GM11168 (cell line): ENCODE measurements at regions not wholly inside any gene's neighbourhood (a gene's known extent, or its start where the extent isn't known, plus 50 kb on each side); places are given as distances from the start of the nearest gene placed in this dataset.
"Not testable (repeated sequence)": the region's sequence is repeated elsewhere in the genome, so short reads cannot be mapped to it uniquely, and the experiment has no call there.

Source experiments
- in situ Hi-C: fragments of 300-500 bp; cut with MboI; formaldehyde crosslinking; loops from one replicate; pipeline ENCODE4 v1.12.0; 2022; ENCODE audit warnings: low sequenced_read_pairs; ENCODE audit not compliant: unreplicated experiment

- in situ Hi-C loops, result no loop called here
Observed at GRCh38 chr2:95760806-95761525, 169.2 kb downstream of the TRIM43 start.

- in situ Hi-C loops, result no loop called here
Observed at GRCh38 chr2:95761556-95761955, 169.8 kb downstream of the TRIM43 start.

GRCh38 chr2:95762023-95763021 is 170.5 kb downstream of the TRIM43 start:
- in situ Hi-C loops, result not testable (repeated sequence)

- in situ Hi-C loops, result not testable (repeated sequence)
Observed at GRCh38 chr2:95763074-95763473, 171.3 kb downstream of the TRIM43 start.

- in situ Hi-C loops, result not testable (repeated sequence)
Observed at GRCh38 chr2:95764966-95765365, 173.2 kb downstream of the TRIM43 start.

- in situ Hi-C loops, result not testable (repeated sequence)
Observed at GRCh38 chr2:95765925-95766910, 174.4 kb downstream of the TRIM43 start.

- in situ Hi-C loops, result not testable (repeated sequence)
Observed at GRCh38 chr2:95767531-95767930, 175.7 kb downstream of the TRIM43 start.

GRCh38 chr2:95767950-95768349 is 176.1 kb downstream of the TRIM43 start:
- in situ Hi-C loops, result not testable (repeated sequence)

- in situ Hi-C loops, result not testable (repeated sequence)
Observed at GRCh38 chr2:95769256-95769655, 177.5 kb downstream of the TRIM43 start.

- in situ Hi-C loops, result not testable (repeated sequence)
Observed at GRCh38 chr2:95770726-95771125, 178.9 kb downstream of the TRIM43 start.

- in situ Hi-C loops, result loop anchor here (25.0 kb wide), 1 partner anchor 338 kb away; the partner anchor contains the start of gene ADRA2B
Observed at GRCh38 chr2:95774322-95775192, 182.8 kb downstream of the TRIM43 start.

GRCh38 chr2:95775193-95775531 is 183.4 kb downstream of the TRIM43 start:
- in situ Hi-C loops, result loop anchor here (25.0 kb wide), 1 partner anchor 337 kb away; the partner anchor contains the start of gene ADRA2B
